ENCODE measurements at regions not wholly inside any gene's neighbourhood (a gene's known extent, or its start where the extent isn't known, plus 50 kb on each side); places are given as distances from the start of the nearest gene placed in this dataset.

Small RNA genes in the stretch of these regions (small RNA-seq; reads per million reads assigned to genes)
- gene AL391987.6: 0 reads per million in 6 experiments

All from A549 (cell line).